ENCODE measurements at regions not wholly inside any gene's neighbourhood (a gene's known extent, or its start where the extent isn't known, plus 50 kb on each side); places are given as distances from the start of the nearest gene placed in this dataset.

DNA sequence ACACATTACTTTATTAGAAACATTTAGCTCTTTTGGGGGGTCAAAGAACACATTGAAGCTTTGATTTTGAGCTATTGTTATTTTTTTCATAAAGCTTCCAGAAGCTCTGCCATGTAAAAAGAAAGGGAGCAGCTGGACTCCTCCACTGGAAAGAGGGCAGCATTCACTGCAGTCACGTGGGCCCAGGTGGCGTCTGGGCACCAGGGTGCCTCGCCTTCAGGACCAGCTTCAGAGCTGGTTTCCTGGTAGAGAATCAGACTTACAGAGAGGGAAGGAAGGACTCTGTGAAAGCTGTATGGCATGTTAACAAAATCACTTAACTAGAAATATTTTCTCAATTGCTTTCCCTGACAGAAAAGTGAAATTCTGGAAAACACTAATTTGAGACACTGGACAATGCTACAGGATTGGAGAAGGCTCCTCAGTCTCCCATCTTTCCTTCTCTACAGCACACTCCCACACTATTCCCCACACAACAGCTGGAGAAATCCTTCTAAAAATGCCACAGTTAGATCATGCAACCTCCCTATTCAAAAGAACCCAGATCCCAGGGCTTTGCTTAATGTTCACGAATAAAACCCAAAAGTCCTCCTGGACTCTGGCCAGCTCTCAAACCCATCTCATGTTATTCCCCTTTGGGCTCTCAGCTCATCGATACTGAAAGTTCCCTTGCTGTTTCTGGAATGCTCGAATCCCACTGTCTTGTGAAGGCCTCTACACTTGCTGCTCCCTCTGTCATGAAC, 83.2 kb downstream of the NFKBIZ start:
- TF ChIP-seq EZH2phosphoT487 (IDR thresholded peaks at IDR 0.05; ENCODE audit: low read depth, severe bottlenecking, unreplicated experiment) (no peak), EZH2 (IDR thresholded peaks at IDR 0.05; ENCODE audit: borderline replicate concordance) (no peak)
- TF ChIP-seq, protein P1, sequence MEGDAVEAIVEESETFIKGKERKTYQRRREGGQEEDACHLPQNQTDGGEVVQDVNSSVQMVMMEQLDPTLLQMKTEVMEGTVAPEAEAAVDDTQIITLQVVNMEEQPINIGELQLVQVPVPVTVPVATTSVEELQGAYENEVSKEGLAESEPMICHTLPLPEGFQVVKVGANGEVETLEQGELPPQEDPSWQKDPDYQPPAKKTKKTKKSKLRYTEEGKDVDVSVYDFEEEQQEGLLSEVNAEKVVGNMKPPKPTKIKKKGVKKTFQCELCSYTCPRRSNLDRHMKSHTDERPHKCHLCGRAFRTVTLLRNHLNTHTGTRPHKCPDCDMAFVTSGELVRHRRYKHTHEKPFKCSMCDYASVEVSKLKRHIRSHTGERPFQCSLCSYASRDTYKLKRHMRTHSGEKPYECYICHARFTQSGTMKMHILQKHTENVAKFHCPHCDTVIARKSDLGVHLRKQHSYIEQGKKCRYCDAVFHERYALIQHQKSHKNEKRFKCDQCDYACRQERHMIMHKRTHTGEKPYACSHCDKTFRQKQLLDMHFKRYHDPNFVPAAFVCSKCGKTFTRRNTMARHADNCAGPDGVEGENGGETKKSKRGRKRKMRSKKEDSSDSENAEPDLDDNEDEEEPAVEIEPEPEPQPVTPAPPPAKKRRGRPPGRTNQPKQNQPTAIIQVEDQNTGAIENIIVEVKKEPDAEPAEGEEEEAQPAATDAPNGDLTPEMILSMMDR (IDR thresholded peaks at IDR 0.05; ENCODE audit: poor library complexity): no peak
- no peaks in the 10 kb centered on the region for H3K9me2 ChIP-seq (replicated peaks; ENCODE audit: insufficient read depth)
- no peaks in the 10 kb centered on the region for H3K79me2 ChIP-seq
- H3K4me1 ChIP-seq (ENCODE audit: insufficient read depth): no peaks in the 10 kb centered on the region
- H3K4me3 ChIP-seq: no peak overlapping the region
- H3K36me3 ChIP-seq (replicated peaks; ENCODE audit: insufficient read depth, low read depth): no peaks in the 10 kb centered on the region
- H3K4me2 ChIP-seq: no peak overlapping the region
- no peak for DNase-seq (ENCODE audit: low spot score)
- H4K20me1 ChIP-seq (ENCODE audit: insufficient read depth, poor library complexity, severe bottlenecking): no peaks in the 10 kb centered on the region
- no peak overlapping the region for H3K27ac ChIP-seq
- H3K9me3 ChIP-seq (ENCODE audit: low read depth): no peaks in the 10 kb centered on the region
- no peaks in the 10 kb centered on the region for H3K27me3 ChIP-seq
- no peak overlapping the region for H2AFZ ChIP-seq
- WGBS (ENCODE audit: low lambda C conversion rate, missing lambda C conversion rate): 86% methylated on average over 6 of the region's 6 CpGs

DNA sequence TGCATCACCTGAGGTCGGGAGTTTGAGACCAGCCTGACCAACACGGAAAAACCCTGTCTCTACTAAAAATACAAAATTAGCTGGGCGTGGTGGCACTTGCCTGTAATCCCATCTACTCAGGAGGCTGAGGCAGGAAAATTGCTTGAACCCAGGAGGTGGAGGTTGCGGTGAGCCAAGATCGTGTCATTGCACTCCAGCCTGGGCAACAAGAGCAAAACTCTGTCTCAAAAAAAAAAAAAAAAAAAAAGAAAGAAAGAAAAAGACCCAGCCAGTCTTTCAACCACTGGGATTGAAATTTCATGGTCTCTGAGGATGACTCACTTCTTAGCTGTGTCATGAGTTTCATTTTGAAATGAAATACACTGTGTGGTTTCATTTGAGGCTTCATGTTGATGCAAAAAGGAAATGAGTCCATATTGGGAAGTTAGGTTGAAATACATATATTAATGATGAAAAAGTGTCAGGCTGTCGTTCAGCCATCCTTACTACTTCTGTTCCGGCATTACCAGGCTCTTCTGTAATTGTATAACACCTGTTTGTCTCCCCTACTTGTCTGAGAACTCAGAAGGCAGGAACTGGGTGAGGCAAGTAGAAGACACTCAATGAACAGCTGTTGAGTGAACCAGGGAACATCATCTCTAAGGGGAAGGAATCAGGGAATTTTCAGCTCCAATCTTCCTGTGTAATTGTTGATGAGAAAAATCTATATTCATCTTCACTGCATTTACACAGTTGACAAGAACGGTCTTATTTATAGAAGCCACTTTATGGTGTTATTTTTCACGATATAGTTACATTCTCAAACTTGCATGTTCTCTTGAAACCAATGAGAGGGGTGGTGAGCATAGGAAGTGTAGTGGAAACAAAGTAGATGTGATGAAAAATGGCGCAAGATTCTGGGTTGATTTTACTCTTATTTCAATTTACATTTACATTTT, 87.4 kb downstream of the NFKBIZ start:
- TF ChIP-seq, protein P1 (IDR thresholded peaks at IDR 0.05; ENCODE audit: poor library complexity): no peak
- TF ChIP-seq EZH2phosphoT487 (IDR thresholded peaks at IDR 0.05; ENCODE audit: low read depth, severe bottlenecking, unreplicated experiment): no peak
- Histone ChIP-seq H4K20me1 (ENCODE audit: insufficient read depth, poor library complexity, severe bottlenecking) (no peaks in the 10 kb centered on the region), H3K27me3 (no peaks in the 10 kb centered on the region), H3K36me3 (replicated peaks; ENCODE audit: insufficient read depth, low read depth) (no peaks in the 10 kb centered on the region), H3K4me1 (ENCODE audit: insufficient read depth) (peaks cover 15% of the 10 kb centered on the region), H3K27ac (peak overlapping the region; percentile 63), H3K4me3 (no peak overlapping the region), H2AFZ (no peak overlapping the region), H3K79me2 (no peaks in the 10 kb centered on the region), H3K4me2 (no peak overlapping the region), H3K9me3 (ENCODE audit: low read depth) (no peaks in the 10 kb centered on the region), H3K9me2 (replicated peaks; ENCODE audit: insufficient read depth) (no peaks in the 10 kb centered on the region)
- no peak for DNase-seq (ENCODE audit: low spot score)
- WGBS (ENCODE audit: low lambda C conversion rate, missing lambda C conversion rate): 94% methylated on average over 10 of the region's 10 CpGs

DNA sequence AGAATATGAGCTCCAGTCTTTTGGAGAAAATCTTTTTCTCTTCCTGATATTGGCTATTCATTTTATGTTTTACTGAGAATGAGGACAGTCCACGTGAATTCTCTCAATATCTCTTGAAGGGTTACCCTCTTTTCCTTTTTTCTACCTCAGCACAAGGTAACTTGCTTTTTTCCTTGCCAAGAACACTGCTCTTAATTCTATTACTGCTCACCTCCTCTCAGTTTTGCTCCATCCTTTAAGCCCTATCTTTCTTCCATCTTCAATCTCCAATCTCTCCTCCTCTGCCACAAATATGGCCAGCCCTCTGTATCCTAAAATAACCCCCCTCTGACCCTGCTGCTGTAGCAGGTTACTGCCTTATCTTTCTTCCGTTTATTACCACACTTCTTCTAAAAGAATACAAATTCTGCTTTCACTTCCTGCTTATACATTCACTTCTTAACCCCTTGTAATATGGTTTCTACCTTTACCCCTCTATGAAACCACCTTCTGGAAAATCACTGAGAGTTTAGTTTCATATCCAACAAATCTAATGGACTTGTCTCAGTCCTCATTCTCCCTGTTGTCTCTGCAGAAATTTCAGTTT, 89.0 kb downstream of the NFKBIZ start:
- no peak for TF ChIP-seq EZH2phosphoT487 (IDR thresholded peaks at IDR 0.05; ENCODE audit: low read depth, severe bottlenecking, unreplicated experiment)
- no peak for TF ChIP-seq EZH2 (IDR thresholded peaks at IDR 0.05; ENCODE audit: borderline replicate concordance)
- TF ChIP-seq, protein P1 (IDR thresholded peaks at IDR 0.05; ENCODE audit: poor library complexity): no peak
- H3K27ac ChIP-seq: no peak overlapping the region
- 46% methylated on average over 2 of the region's 2 CpGs for WGBS (ENCODE audit: low lambda C conversion rate, missing lambda C conversion rate)
- H2AFZ ChIP-seq: no peak overlapping the region
- H3K36me3 ChIP-seq (replicated peaks; ENCODE audit: insufficient read depth, low read depth): no peaks in the 10 kb centered on the region
- H3K9me3 ChIP-seq (ENCODE audit: low read depth): no peaks in the 10 kb centered on the region
- no peaks in the 10 kb centered on the region for H3K9me2 ChIP-seq (replicated peaks; ENCODE audit: insufficient read depth)
- no peaks in the 10 kb centered on the region for H4K20me1 ChIP-seq (ENCODE audit: insufficient read depth, poor library complexity, severe bottlenecking)
- no peak for DNase-seq (ENCODE audit: low spot score)
- no peaks in the 10 kb centered on the region for H3K79me2 ChIP-seq
- no peak overlapping the region for H3K4me2 ChIP-seq
- peaks cover 15% of the 10 kb centered on the region for H3K4me1 ChIP-seq (ENCODE audit: insufficient read depth)
- no peaks in the 10 kb centered on the region for H3K27me3 ChIP-seq
- H3K4me3 ChIP-seq: no peak overlapping the region
